Calu3 (cell line): ENCODE measurements at regions not wholly inside any gene's neighbourhood (a gene's known extent, or its start where the extent isn't known, plus 50 kb on each side); places are given as distances from the start of the nearest gene placed in this dataset.

Experiments used
- BruUV-seq: library from RNA; stranded (reverse); fragments of 400-500 nt; replicated peaks from 2 replicates; lab custom pipeline; 2021; lab: Mats Ljungman, UMichigan
- CTCF ChIA-PET: fragments of 300-600 bp; sonication (Branson Sonifier 250); formaldehyde crosslinking; loops from one replicate; lab custom pipeline; 2022; ENCODE audit warnings: antibody characterized with exemption; lab: Charles Lee
- DNase-seq: peaks from one replicate; pipeline ENCODE4 v3.0.0; 2022
- H3K27ac Mint-ChIP-seq: one replicate; pipeline ENCODE4 v1.8.0; 2022; ENCODE audit warnings: mixed read lengths; ENCODE audit not compliant: unreplicated experiment
- H3K27me3 Mint-ChIP-seq: one replicate; pipeline ENCODE4 v1.8.0; 2022; ENCODE audit warnings: mixed read lengths; ENCODE audit not compliant: unreplicated experiment
- H3K36me3 Mint-ChIP-seq: one replicate; pipeline ENCODE4 v1.8.0; 2022; ENCODE audit warnings: mild to moderate bottlenecking, moderate library complexity, mixed read lengths; ENCODE audit not compliant: insufficient read depth, unreplicated experiment
- H3K4me1 Mint-ChIP-seq: one replicate; pipeline ENCODE4 v1.8.0; 2022; ENCODE audit warnings: mild to moderate bottlenecking, low read depth, mixed read lengths; ENCODE audit not compliant: unreplicated experiment
- H3K4me3 Mint-ChIP-seq: one replicate; pipeline ENCODE4 v1.8.0; 2022; ENCODE audit warnings: mild to moderate bottlenecking, low read depth, moderate library complexity, mixed read lengths; ENCODE audit not compliant: unreplicated experiment
- H3K9me3 Mint-ChIP-seq: one replicate; pipeline ENCODE4 v1.8.0; 2022; ENCODE audit warnings: low read depth, mixed read lengths; ENCODE audit not compliant: unreplicated experiment
- intact Hi-C: fragments of 100-400 bp; cut with micrococcal nuclease; formaldehyde crosslinking; loops from one replicate; pipeline ENCODE4 v1.10.0; 2022; ENCODE audit not compliant: unreplicated experiment
- TF ChIP-seq, protein P1 (sequence below): fragments of 200-600 bp; IDR thresholded peaks from one replicate; pipeline ENCODE4 v1.8.0; 2022; ENCODE audit warnings: antibody characterized with exemption; ENCODE audit not compliant: unreplicated experiment

- no TSS peak for BruUV-seq
- TF ChIP-seq, protein P1, sequence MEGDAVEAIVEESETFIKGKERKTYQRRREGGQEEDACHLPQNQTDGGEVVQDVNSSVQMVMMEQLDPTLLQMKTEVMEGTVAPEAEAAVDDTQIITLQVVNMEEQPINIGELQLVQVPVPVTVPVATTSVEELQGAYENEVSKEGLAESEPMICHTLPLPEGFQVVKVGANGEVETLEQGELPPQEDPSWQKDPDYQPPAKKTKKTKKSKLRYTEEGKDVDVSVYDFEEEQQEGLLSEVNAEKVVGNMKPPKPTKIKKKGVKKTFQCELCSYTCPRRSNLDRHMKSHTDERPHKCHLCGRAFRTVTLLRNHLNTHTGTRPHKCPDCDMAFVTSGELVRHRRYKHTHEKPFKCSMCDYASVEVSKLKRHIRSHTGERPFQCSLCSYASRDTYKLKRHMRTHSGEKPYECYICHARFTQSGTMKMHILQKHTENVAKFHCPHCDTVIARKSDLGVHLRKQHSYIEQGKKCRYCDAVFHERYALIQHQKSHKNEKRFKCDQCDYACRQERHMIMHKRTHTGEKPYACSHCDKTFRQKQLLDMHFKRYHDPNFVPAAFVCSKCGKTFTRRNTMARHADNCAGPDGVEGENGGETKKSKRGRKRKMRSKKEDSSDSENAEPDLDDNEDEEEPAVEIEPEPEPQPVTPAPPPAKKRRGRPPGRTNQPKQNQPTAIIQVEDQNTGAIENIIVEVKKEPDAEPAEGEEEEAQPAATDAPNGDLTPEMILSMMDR, result no peak
- Mint-ChIP-seq H3K36me3 (no peaks in the 10 kb centered on the region), H3K4me3 (no peak overlapping the region), H3K9me3 (no peaks in the 10 kb centered on the region), H3K27ac (no peak overlapping the region), H3K27me3 (peaks cover 10% of the 10 kb centered on the region), H3K4me1 (peaks cover 9% of the 10 kb centered on the region)
- CTCF ChIA-PET, result interaction anchor here (0.6 kb wide), 1 partner anchor 1199 kb away, joined by 3 read pairs; no protein-coding TSS in a partner anchor
- intact Hi-C loops, result no loop called here
- DNase-seq, result no peak
Observed at GRCh38 chr18:40415176-40415791, 1539.8 kb upstream of the PIK3C3 start.

DNA sequence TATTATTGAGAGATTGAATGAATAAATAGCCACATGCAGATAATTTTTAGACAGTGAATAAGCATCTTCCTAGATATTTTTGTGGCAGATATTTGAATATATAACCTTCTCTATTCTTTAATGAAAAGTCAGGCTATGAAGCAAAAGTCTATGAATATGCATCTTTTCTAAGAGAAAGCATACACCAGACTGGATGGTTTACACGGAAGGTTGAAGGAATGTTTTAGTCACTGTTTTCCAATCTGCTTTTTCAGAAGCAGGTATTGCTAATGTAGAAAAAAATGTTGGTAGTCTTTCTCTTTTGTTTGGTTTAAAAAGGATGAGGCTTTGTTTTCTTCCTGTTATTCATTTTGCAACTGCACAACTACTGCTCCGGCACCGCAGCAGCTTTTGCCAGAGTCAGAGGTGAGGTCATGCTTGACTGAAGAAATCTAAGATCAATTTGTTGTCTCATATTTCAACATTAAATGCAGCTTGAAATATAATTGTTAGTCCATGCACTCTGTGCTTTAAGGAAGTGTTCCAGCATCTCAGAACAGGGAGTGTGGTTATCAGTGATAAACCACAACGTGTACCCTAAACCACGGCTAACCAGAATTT lies 1540.8 kb upstream of the PIK3C3 start:
- Mint-ChIP-seq H3K4me3 (no peak overlapping the region), H3K9me3 (no peaks in the 10 kb centered on the region), H3K36me3 (no peaks in the 10 kb centered on the region), H3K4me1 (peaks cover 9% of the 10 kb centered on the region), H3K27me3 (peaks cover 10% of the 10 kb centered on the region), H3K27ac (no peak overlapping the region)
- BruUV-seq, result no TSS peak
- peak; percentile 5 for DNase-seq
- CTCF ChIA-PET, result no interaction called here
- intact Hi-C loops, result no loop called here
- TF ChIP-seq, protein P1, result no peak

DNA sequence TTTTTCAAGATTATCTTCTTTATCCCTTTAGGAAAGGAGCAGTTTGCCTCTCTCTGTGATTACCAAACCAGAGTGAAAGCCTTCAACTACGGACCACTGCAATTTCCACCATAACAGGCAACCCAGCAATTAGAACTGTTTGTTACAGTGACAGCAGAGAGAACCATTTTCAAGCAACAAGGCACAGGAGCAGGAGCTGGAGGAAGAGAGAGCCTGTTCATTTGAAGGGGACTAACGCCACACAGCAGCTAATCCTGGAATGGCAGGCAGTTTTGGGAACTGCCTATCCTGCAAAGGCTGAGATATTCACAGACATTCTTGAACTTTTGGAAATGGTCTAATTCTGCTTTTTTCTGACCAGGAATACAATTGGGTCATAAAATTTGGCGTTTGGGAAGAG lies 1541.9 kb upstream of the PIK3C3 start:
- H3K4me1 Mint-ChIP-seq, result peaks cover 9% of the 10 kb centered on the region
- intact Hi-C loops, result no loop called here
- no peak overlapping the region for H3K4me3 Mint-ChIP-seq
- TF ChIP-seq, protein P1, result peak; percentile 15
- CTCF ChIA-PET, result no interaction called here
- peak; percentile 31 for DNase-seq
- peaks cover 10% of the 10 kb centered on the region for H3K27me3 Mint-ChIP-seq
- no peaks in the 10 kb centered on the region for H3K9me3 Mint-ChIP-seq
- H3K36me3 Mint-ChIP-seq, result no peaks in the 10 kb centered on the region
- no peak overlapping the region for H3K27ac Mint-ChIP-seq
- no TSS peak for BruUV-seq

- DNase-seq, result no peak
- H3K36me3 Mint-ChIP-seq, result no peaks in the 10 kb centered on the region
- BruUV-seq, result no TSS peak
- TF ChIP-seq, protein P1, result no peak
- H3K4me3 Mint-ChIP-seq, result no peak overlapping the region
- no peak overlapping the region for H3K27ac Mint-ChIP-seq
- H3K4me1 Mint-ChIP-seq, result peaks cover 9% of the 10 kb centered on the region
- CTCF ChIA-PET, result no interaction called here
- intact Hi-C loops, result no loop called here
- H3K27me3 Mint-ChIP-seq, result peaks cover 16% of the 10 kb centered on the region
- H3K9me3 Mint-ChIP-seq, result no peaks in the 10 kb centered on the region
Observed at GRCh38 chr18:40412410-40412809, 1542.6 kb upstream of the PIK3C3 start.
